ENCODE measurements at regions not wholly inside any gene's neighbourhood (a gene's known extent, or its start where the extent isn't known, plus 50 kb on each side); places are given as distances from the start of the nearest gene placed in this dataset.

- no peak for DNase-seq (ENCODE audit: low spot score)
These were observed 576.2 kb upstream of the TBX3 start for GRCh38 chr12:115259968-115260747.

GRCh38 chr12:115257791-115258190, 573.8 kb upstream of the TBX3 start:
- DNase-seq (ENCODE audit: low spot score), result no peak

GRCh38 chr12:115255962-115256361, 572.0 kb upstream of the TBX3 start:
- no peak for DNase-seq (ENCODE audit: low spot score)

GRCh38 chr12:115255257-115255656, 571.3 kb upstream of the TBX3 start:
- DNase-seq (ENCODE audit: low spot score), result no peak

GRCh38 chr12:115253049-115253448, 569.1 kb upstream of the TBX3 start:
- DNase-seq (ENCODE audit: low spot score), result no peak

- no peak for DNase-seq (ENCODE audit: low spot score)
These were observed 567.8 kb upstream of the TBX3 start for GRCh38 chr12:115251727-115252126.

GRCh38 chr12:115249671-115250278, 565.8 kb upstream of the TBX3 start:
- DNase-seq (ENCODE audit: low spot score), result no peak

- no peak for DNase-seq (ENCODE audit: low spot score)
These were observed 561.0 kb upstream of the TBX3 start for GRCh38 chr12:115245020-115245419.

GRCh38 chr12:115243933-115244628, 560.1 kb upstream of the TBX3 start:
- no peak for DNase-seq (ENCODE audit: low spot score)

GRCh38 chr12:115240251-115240650, 556.3 kb upstream of the TBX3 start:
- DNase-seq (ENCODE audit: low spot score), result no peak

- no peak for DNase-seq (ENCODE audit: low spot score)
These were observed 551.9 kb upstream of the TBX3 start for GRCh38 chr12:115235880-115236279.

GRCh38 chr12:115233891-115234543, 550.0 kb upstream of the TBX3 start:
- no peak for DNase-seq (ENCODE audit: low spot score)

GRCh38 chr12:115232455-115233156, 548.6 kb upstream of the TBX3 start:
- no peak for DNase-seq (ENCODE audit: low spot score)

- DNase-seq (ENCODE audit: low spot score), result no peak
These were observed 546.6 kb upstream of the TBX3 start for GRCh38 chr12:115230606-115231005.

GRCh38 chr12:115229517-115229916, 545.5 kb upstream of the TBX3 start:
- DNase-seq (ENCODE audit: low spot score), result no peak

- no peak for DNase-seq (ENCODE audit: low spot score)
These were observed 544.5 kb upstream of the TBX3 start for GRCh38 chr12:115228434-115228833.

- DNase-seq (ENCODE audit: low spot score), result no peak
These were observed 543.2 kb upstream of the TBX3 start for GRCh38 chr12:115227137-115227615.

GRCh38 chr12:115225845-115226244, 541.9 kb upstream of the TBX3 start:
- no peak for DNase-seq (ENCODE audit: low spot score)

GRCh38 chr12:115223991-115224390, 540.0 kb upstream of the TBX3 start:
- no peak for DNase-seq (ENCODE audit: low spot score)

GRCh38 chr12:115223322-115223721, 539.3 kb upstream of the TBX3 start:
- no peak for DNase-seq (ENCODE audit: low spot score)

- DNase-seq (ENCODE audit: low spot score), result no peak
These were observed 538.2 kb upstream of the TBX3 start for GRCh38 chr12:115222220-115222619.

GRCh38 chr12:115216301-115216700, 532.3 kb upstream of the TBX3 start:
- no peak for DNase-seq (ENCODE audit: low spot score)
